NOMO-1 treated with DMSO at 0.1 percent for 48 hours (cell line): ENCODE measurements at regions not wholly inside any gene's neighbourhood (a gene's known extent, or its start where the extent isn't known, plus 50 kb on each side); places are given as distances from the start of the nearest gene placed in this dataset.
"Not testable (repeated sequence)": the region's sequence is repeated elsewhere in the genome, so short reads cannot be mapped to it uniquely, and the experiment has no call there.

Experiments
- DNase-seq: peaks from one replicate; lab custom pipeline; 2025; ENCODE audit not compliant: unreplicated experiment; lab: John Stamatoyannopoulos, UW

- no peak for DNase-seq
Measured at GRCh38 chr3:162517110-162517509, 1020.5 kb downstream of the OTOL1 start.

- DNase-seq: no peak
Measured at GRCh38 chr3:162521669-162522068, 1025.1 kb downstream of the OTOL1 start.

DNA sequence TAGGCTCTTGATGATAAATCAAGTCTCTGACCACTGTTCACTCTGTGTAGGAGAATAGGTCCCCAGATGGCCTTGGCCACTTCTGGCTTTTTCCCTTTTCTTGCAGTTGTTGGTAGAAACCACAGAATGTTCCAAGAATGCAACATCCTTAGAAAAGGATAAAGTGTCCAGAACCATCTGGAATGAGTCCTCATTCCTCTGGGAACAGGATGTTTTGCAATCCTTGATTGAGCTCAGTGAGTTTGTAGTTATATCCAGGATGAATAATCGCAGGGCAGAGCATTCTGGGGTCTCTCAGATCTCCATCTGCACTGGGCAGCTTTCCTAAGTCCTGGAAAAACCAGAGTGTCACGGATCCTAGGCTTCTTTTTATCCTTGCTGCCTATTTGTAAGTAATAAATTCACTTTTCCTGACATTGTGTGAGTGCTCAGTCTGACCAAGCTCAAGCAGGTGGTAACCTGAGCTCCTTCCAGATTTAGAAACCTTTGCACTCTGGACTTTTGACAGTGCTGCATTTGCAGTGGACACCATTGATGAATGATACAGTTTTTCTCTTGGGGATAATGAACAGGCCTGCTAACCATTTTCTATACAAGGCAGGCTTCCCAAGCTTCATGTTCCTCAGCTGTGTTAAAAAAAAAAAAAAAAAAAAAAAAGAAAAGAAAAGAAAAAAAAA lies 1028.6 kb downstream of the OTOL1 start:
- DNase-seq: no peak

DNA sequence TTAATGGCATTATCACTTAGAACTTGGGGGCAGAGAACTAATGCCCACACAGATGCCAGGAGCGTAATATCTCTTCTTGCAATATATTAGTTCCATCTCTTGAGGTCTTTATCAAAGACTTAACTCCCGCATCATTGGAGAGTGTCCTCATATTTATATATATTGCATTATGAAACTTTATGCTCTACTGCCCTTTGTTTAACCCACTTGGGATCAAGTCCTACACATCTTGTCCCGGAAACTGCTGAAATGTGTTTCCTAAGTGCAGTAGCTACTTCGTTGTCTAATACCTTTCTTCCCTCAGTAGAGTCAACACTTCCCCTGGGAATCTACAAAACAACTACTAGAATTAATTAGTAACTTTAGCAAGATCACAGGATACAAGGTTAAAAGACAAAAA lies 1029.2 kb downstream of the OTOL1 start:
- DNase-seq: no peak

GRCh38 chr3:162534431-162534830 lies 1037.8 kb downstream of the OTOL1 start:
- DNase-seq: no peak

DNA sequence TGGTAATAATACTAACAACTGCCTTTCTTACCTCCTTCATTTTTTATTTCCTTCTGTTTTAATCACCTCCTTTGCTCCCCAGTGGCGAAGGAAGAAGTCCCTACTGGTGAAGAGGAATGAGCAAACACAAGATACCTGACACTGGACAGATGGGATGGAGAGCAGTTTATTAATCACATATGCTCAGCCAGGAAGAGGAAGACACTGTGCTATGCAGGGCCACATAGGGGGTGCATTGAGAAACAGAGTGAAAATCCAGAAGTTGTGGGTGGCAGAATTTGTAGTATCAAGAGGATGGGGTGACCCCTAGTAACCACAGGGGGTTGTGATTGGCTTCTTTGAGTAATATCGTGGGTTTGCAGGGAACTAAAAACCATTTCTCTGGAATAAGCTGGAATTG lies 1041.9 kb downstream of the OTOL1 start:
- no peak for DNase-seq

DNA sequence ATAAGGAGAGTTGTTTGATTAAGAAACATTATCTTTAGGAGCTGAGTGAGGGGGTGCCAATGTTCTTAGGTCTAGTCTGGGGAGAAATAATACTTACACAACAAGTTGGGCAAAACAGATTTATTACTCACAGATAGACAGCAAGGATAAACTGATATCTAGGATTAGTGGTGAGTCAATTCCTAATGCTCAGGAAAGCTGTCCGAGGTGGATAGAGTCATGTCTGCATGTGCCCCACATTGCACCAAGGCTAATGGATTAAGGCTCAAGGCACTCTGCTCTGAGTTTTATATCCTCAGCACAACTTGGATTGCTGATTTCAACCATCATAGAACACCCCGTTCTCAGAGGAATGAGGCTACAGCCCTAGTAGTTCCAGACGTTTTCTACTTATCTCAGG lies 1042.3 kb downstream of the OTOL1 start:
- DNase-seq: no peak

GRCh38 chr3:162540421-162540820 lies 1043.8 kb downstream of the OTOL1 start:
- DNase-seq: no peak

DNA sequence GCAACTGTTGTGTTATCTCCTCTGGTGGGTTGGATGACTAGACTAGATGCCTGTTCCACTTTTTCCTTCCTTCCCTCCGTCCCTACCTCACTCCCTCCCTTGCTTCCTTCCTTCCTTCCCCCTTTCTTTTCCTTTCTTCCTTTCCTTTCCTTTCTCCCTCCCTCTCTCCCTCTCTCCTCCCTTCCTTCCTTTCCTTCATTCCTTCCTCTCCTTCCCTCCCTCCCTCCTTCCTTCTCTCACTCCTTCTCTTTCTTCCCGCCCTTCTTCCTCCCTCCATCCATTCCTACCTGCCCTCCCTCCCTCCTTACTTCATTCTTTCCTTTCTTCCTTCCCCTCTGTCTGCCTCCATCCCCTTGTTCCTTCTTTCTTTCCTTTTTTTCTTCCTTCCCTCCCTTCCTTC lies 1045.3 kb downstream of the OTOL1 start:
- DNase-seq: no peak

DNA sequence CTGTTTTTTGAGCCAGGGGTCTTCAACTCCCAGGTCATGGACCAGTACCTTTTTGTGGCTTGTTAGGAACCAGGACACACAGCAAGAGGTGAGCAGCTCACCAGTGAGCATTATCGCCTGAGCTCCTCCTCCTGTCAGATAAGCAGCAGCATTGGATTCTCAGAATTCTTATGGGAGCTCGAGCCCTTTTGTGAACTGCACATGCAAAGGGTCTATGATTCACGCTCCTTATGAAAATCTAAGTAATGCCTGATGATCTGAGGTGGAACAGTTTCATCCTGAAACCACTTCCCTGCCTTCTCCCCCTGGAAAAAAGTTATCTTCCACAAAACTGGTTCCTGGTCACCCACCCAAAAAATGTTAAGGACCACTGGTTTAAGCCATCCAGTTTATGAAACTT lies 1047.6 kb downstream of the OTOL1 start:
- DNase-seq: no peak

- DNase-seq: no peak
Measured at GRCh38 chr3:162546910-162547309, 1050.3 kb downstream of the OTOL1 start.

GRCh38 chr3:162547321-162547720 lies 1050.7 kb downstream of the OTOL1 start:
- DNase-seq: no peak

DNA sequence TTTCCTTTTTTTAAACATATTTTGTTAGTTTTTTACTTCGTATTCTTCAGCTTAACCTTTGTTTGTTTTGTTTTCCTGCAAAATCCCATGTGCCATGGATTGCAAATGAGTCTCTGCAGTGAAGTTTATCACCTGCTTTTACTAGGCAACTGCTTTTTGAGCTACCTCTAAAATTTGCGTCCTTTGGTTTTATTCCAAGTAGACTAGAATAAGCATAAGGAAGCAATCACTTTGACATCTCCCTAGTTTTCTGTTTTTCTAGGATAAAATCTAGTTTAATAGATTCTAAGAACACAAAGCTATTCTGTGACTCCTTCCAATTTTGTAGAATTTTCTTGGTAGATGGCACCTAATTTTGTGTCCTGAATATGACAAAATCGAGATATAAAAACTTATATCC lies 1059.2 kb downstream of the OTOL1 start:
- no peak for DNase-seq

DNA sequence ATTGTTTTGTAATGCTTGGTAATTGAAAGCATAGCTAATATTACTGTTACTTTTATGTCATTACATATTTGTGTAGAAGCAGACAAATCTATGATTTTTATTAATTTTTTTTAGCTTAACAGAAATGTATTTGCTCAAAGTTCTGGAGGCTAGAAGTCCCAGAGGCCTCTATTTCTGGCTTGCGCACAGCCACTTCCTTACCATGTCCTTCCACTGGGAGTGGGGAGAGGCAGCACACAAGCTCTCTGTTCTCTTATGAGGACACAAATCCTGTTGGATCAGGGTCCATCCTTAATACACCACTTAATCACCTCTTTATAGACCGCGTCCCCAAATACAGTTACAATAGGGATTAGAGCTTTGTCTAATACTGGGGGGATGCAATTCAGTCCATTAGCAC lies 1061.4 kb downstream of the OTOL1 start:
- DNase-seq: no peak

- DNase-seq: no peak
Measured at GRCh38 chr3:162568706-162569105, 1072.1 kb downstream of the OTOL1 start.

DNA sequence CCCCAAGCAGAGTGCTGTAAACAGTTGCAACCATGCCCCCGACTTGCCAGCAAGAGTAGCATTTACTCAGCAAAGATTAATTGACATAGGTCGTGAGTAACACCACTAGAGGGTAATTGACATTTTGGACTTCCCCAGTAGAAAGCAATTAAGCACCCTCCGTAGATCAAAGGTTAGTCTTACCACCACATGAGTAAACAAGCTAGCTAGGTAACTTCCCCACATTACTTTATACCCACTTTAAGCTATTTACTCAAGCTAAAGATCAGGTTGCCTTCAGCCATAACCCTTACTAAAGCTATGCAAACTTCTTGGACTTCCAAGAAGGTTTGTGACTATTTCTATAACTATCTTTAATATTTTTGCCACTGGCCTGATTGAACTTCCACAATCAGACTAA lies 1072.7 kb downstream of the OTOL1 start:
- DNase-seq: no peak

DNA sequence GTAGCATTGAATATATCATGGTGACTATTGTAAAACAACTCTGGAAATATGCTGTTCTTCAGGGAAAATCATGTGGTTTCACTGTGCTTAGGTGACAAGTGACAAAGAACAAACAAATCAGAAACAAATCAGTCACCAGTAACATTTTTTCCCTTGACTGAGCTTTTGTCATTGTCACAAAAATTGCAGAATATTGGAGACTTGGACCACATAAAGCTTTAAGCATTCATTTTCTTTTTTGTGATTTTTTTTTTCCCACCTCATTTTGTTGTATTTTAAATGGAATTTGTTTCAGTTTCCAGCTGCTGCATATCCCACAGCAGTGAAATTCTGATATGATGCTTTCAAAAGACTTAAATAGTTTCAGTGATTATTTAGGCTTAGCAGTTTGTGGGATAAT lies 1088.4 kb downstream of the OTOL1 start:
- no peak for DNase-seq

GRCh38 chr3:162586591-162586990 lies 1090.0 kb downstream of the OTOL1 start:
- DNase-seq: no peak

GRCh38 chr3:162597226-162597625 lies 1100.6 kb downstream of the OTOL1 start:
- no peak for DNase-seq

- not testable (repeated sequence) for DNase-seq
Measured at GRCh38 chr3:162598500-162598899, 1101.9 kb downstream of the OTOL1 start.

DNA sequence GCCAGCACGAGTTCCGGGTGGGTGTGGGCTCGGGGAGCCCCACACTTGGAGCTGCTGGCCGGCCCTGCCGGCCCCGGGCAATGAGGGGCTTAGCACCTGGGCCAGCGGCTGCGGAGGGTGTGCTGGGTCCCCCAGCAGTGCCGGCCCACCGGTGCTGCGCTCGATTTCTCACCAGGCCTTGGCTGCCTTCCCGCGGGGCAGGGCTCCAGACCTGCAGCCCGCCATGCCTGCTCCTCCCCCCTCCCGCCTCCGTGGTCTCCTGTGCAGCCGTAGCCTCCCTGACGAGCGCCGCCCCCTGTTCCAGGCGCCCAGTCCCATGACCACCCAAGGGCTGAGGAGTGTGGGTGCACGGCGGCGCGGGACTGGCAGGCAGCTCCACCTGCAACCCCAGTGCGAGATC lies 1103.1 kb downstream of the OTOL1 start:
- not testable (repeated sequence) for DNase-seq

DNA sequence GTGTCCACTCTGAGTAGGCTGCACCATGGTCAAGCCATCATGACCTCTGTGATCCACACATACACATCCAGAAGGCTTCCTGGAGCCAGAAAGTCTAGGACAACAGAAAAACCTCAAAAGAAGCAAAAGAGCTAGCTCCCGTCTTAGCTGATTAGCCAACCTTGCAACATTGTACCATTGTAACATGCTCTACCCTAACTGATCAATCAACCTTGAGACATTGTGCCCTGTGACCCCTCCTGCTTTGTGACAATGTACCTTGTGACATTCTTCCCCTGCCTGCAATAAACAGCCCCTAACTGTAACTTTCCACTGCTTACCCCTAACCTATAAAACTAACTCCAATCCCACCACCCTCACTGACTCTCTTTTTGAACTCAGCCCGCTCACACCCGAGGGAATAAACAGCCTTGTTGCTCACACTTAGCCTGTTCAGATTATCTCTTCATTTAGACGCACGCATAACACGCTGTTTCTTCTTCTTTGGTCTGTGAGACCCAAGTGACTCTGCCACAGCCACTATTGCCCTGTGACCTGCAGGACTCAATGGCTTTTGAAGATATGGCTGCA lies 1104.6 kb downstream of the OTOL1 start:
- no peak for DNase-seq

GRCh38 chr3:162602619-162603018 lies 1106.0 kb downstream of the OTOL1 start:
- no peak for DNase-seq
